Spleen (tissue), 11 donors: ENCODE measurements at regions not wholly inside any gene's neighbourhood (a gene's known extent, or its start where the extent isn't known, plus 50 kb on each side); places are given as distances from the start of the nearest gene placed in this dataset.
"Not testable (repeated sequence)": the region's sequence is repeated elsewhere in the genome, so short reads cannot be mapped to it uniquely, and the experiment has no call there.

Experiments used
- DNase-seq: peaks from one replicate; pipeline ENCODE4 v3.0.0-alpha.2; 2020
- H3K27ac ChIP-seq, 8 donors: fragments of 200-600 bp; sonication (generic) in 7 of 8; 1 replicate in 4 of 8; 2 replicates in 4 of 8; pipeline versions ENCODE4 v1.5.0 to v1.8.0; 2016 to 2021; ENCODE audit warnings: inconsistent platforms in 4 of 8, mild to moderate bottlenecking in 4 of 8, moderate library complexity in 1 of 8
- H3K27me3 ChIP-seq, 7 donors: fragments of 200-600 bp; sonication (generic) in 6 of 7; replicated peaks in 1 of 7; 1 replicate in 4 of 7; 2 replicates in 3 of 7; pipeline versions ENCODE4 v1.5.0 to v1.8.0; 2016 to 2021; ENCODE audit warnings: inconsistent platforms in 3 of 7, mild to moderate bottlenecking in 1 of 7
- H3K36me3 ChIP-seq, 6 donors: fragments of 200-600 bp; sonication (generic) in 5 of 6; 1 replicate in 4 of 6; 2 replicates in 2 of 6; pipeline versions ENCODE4 v1.5.0 to v1.8.0; 2016 to 2021; ENCODE audit warnings: inconsistent platforms in 2 of 6
- H3K4me1 ChIP-seq, 6 donors: fragments of 200-600 bp; sonication (generic) in 5 of 6; 1 replicate in 3 of 6; 2 replicates in 3 of 6; pipeline versions ENCODE4 v1.5.0 to v1.8.0; 2016 to 2021; ENCODE audit warnings: inconsistent platforms in 3 of 6
- H3K4me3 ChIP-seq, 8 donors: fragments of 200-600 bp; sonication (generic) in 7 of 8; 1 replicate in 4 of 8; 2 replicates in 4 of 8; pipeline versions ENCODE4 v1.5.0 to v1.8.0; 2016 to 2021; ENCODE audit warnings: inconsistent platforms in 4 of 8, mild to moderate bottlenecking in 4 of 8, moderate library complexity in 2 of 8
- H3K9me3 ChIP-seq, 8 donors: fragments of 200-600 bp; sonication (generic) in 7 of 8; 1 replicate in 4 of 8; 2 replicates in 4 of 8; pipeline versions ENCODE4 v1.5.0 to v1.8.0; 2016 to 2021; ENCODE audit warnings: inconsistent platforms in 4 of 8
- POLR2A ChIP-seq, 3 donors: fragments of 450-650 bp; IDR thresholded peaks; one replicate each; pipeline ENCODE4 v1.5.1; 2017; ENCODE audit warnings: antibody characterized with exemption in 3 of 3, mild to moderate bottlenecking in 1 of 3
- POLR2AphosphoS5 ChIP-seq, 3 donors: sonication (generic); formaldehyde crosslinking; IDR thresholded peaks; one replicate each; pipeline ENCODE4 v1.5.1; 2017; ENCODE audit warnings: antibody characterized with exemption in 3 of 3
- WGBS, 5 donors: extraction: QIAGEN DNeasy Blood & Tissue Kit in 3 of 5; methylation state at CpG; one replicate each; pipeline versions ENCODE4 v1.1.5 to v1.1.7; 2013 to 2018; 5-methylcytosine and 5-hydroxymethylcytosine counted together
- intact Hi-C: fragments of 100-400 bp; cut with DNase I; formaldehyde crosslinking; loops from one replicate; pipeline ENCODE4 v1.15.0; 2023; ENCODE audit warnings: low total_unique reads
- TF ChIP-seq, protein P1 (sequence below), 11 experiments: fragments of 200-600 bp in 7 of 11; fragments of 450-650 bp in 4 of 11; sonication (generic) in 4 of 11; IDR thresholded peaks in 8 of 11; conservative IDR thresholded peaks in 3 of 11; 1 replicate in 7 of 11; 2 replicates in 4 of 11; pipeline versions ENCODE4 v1.4.0 to v1.8.0; 2016 to 2021; ENCODE audit warnings: antibody characterized with exemption in 11 of 11, inconsistent platforms in 4 of 11, mild to moderate bottlenecking in 1 of 11
- donor health status: healthy with polysubstance abuse.
- donor health status: DM: no; HTN: no; CAD: no; lungs with moderate emphysema.
- donor health status: DM: no; HTN: no; CAD: no.
- donor health status: Bipolar disorder and iron deficiency.
- donor health status: healthy.
- donor health status: DM: no; HTN: no; CAD: no.
- donor health status: DM: yes; HTN: yes; CAD: no.

DNA sequence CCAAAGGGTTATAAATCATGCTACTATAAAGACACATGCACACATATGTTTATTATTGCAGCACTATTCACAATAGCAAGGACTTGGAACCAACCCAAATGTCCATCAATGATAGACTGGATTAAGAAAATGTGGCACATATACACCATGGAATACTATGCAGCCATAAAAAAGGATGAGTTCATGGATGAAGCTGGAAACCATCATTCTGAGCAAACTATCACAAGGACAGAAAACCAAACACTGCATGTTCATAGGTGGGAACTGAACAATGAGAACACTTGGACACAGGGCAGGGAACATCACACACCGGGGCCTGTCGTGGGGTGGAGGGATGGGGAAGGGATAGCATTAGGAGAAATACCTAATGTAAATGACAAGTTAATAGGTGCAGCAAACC, 322.1 kb downstream of the RPLP1 start:
- peaks cover 0 to 15% (median 6%) of the 10 kb centered on the region in 8 donors for H3K9me3 ChIP-seq
- intact Hi-C loops = not testable (repeated sequence)
- WGBS, 5 donors = 90 to 98% (median 97%) methylated on average over 2 of the region's 2 CpGs

DNA sequence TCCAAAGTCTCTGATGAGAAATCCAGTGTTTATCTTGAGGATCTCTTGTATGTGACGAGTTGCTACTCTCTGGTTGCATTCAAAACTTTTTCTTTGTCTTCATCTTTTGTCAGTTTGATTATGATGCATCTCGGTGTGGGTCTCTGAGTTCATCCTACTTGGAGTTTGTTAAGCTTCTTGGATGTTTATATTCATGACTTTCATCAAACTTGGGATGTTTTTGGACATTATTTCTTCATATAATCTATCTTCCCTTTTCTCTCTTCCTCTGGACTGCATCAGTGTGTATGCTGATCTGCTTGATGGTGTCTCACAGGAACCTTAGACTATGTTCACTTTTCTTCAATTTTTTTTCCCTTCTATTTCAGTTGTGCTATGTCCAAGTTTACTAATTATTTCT, 320.4 kb downstream of the TLE3 start:
- intact Hi-C loops = no loop called here
- Histone ChIP-seq H3K36me3 (no peaks in the 10 kb centered on the region), H3K9me3 (peaks cover 0 to 15% (median 6%) of the 10 kb centered on the region in 8 donors), H3K4me3 (no peak overlapping the region), H3K27me3 (no peaks in the 10 kb centered on the region), H3K27ac (no peak overlapping the region), H3K4me1 (peaks cover 0 to 19% (median 9%) of the 10 kb centered on the region in 6 donors)
- 78 to 93% (median 83%) methylated on average over 2 of the region's 2 CpGs for WGBS, 5 donors
- TF ChIP-seq POLR2AphosphoS5 (IDR thresholded peaks at IDR 0.05) (no peak), POLR2A (IDR thresholded peaks at IDR 0.05) (no peak)
- TF ChIP-seq, protein P1, sequence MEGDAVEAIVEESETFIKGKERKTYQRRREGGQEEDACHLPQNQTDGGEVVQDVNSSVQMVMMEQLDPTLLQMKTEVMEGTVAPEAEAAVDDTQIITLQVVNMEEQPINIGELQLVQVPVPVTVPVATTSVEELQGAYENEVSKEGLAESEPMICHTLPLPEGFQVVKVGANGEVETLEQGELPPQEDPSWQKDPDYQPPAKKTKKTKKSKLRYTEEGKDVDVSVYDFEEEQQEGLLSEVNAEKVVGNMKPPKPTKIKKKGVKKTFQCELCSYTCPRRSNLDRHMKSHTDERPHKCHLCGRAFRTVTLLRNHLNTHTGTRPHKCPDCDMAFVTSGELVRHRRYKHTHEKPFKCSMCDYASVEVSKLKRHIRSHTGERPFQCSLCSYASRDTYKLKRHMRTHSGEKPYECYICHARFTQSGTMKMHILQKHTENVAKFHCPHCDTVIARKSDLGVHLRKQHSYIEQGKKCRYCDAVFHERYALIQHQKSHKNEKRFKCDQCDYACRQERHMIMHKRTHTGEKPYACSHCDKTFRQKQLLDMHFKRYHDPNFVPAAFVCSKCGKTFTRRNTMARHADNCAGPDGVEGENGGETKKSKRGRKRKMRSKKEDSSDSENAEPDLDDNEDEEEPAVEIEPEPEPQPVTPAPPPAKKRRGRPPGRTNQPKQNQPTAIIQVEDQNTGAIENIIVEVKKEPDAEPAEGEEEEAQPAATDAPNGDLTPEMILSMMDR (IDR thresholded peaks at IDR 0.05 in 8 of 11, conservative IDR thresholded peaks at IDR 0.05 in 3 of 11) = no peak
- DNase-seq = no peak

More for the DNA sequence above, 322.1 kb downstream of the RPLP1 start:
- not testable (repeated sequence) for H3K27me3 ChIP-seq, H3K4me1 ChIP-seq, H3K36me3 ChIP-seq, H3K27ac ChIP-seq, DNase-seq, H3K4me3 ChIP-seq

DNA sequence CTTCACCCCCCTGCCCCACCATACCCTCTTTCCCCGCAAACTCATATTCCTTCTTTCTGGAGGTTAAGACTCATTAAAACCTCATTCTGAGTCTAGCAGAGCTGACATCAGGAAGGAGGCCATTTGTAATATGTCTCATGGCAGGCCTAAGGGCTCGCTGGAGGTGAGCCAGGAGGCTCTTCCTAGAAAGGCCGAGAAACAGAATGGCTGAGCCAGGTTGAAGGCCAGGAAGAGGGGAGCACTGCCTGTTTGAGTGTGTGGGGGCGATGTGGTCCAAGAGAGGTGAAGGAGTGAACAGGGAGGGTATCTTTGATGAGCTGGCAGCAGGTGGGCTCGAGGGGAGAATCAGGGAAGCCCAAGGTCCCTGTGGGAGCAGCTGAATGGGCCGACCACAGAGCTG, 317.3 kb downstream of the TLE3 start:
- intact Hi-C loops = no loop called here
- H3K4me3 ChIP-seq = no peak overlapping the region
- TF ChIP-seq POLR2A (IDR thresholded peaks at IDR 0.05) = no peak
- no peak for TF ChIP-seq POLR2AphosphoS5 (IDR thresholded peaks at IDR 0.05)
- TF ChIP-seq, protein P1 (IDR thresholded peaks at IDR 0.05 in 8 of 11, conservative IDR thresholded peaks at IDR 0.05 in 3 of 11) = no peak
- DNase-seq = no peak
- H3K4me1 ChIP-seq = peaks cover 0 to 21% (median 9%) of the 10 kb centered on the region in 6 donors
- no peak overlapping the region for H3K27ac ChIP-seq
- peaks cover 0 to 9% (median 0%) of the 10 kb centered on the region in 8 donors for H3K9me3 ChIP-seq
- H3K36me3 ChIP-seq = no peaks in the 10 kb centered on the region
- peaks cover 0 to 14% (median 0%) of the 10 kb centered on the region in 7 donors for H3K27me3 ChIP-seq
- WGBS, 5 donors = 66 to 73% (median 67%) methylated on average over 6 of the region's 6 CpGs

DNA sequence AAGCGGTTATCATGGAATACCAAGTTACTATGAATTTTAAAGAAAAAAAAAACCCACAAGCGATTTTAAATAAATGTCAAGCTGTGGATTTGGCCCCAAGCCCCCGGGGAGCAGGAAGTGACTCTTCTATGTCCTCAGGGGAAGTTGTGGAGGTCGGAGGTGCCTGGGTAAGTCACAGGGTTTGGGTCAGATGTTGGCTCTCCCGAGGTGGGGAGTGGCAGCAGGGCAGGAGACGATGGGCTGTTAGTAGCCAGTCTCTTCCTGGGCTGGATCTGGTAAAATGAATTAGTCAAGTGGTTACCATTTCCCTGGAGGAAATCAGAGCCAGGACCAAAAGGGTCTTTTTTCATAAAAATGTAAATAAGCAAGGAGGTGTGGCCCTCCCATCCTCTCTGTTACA, 316.7 kb downstream of the TLE3 start:
- Histone ChIP-seq H3K27me3 (peaks cover 0 to 15% (median 0%) of the 10 kb centered on the region in 7 donors), H3K36me3 (no peaks in the 10 kb centered on the region), H3K4me3 (no peak overlapping the region), H3K9me3 (peaks cover 0 to 9% (median 0%) of the 10 kb centered on the region in 8 donors), H3K4me1 (peaks cover 0 to 21% (median 9%) of the 10 kb centered on the region in 6 donors), H3K27ac (no peak overlapping the region)
- TF ChIP-seq POLR2A (IDR thresholded peaks at IDR 0.05) (no peak), POLR2AphosphoS5 (IDR thresholded peaks at IDR 0.05) (no peak)
- TF ChIP-seq, protein P1 (IDR thresholded peaks at IDR 0.05 in 8 of 11, conservative IDR thresholded peaks at IDR 0.05 in 3 of 11) = no peak
- intact Hi-C loops = no loop called here
- DNase-seq = no peak
- 31 to 41% (median 33%) methylated on average over 6 of the region's 6 CpGs for WGBS, 5 donors
